Left renal cortex interstitium (tissue), 4 donors: ENCODE measurements at regions not wholly inside any gene's neighbourhood (a gene's known extent, or its start where the extent isn't known, plus 50 kb on each side); places are given as distances from the start of the nearest gene placed in this dataset.
A peak's percentile ranks its signal among the peaks of the same experiment; 100 is the strongest.
"Not testable (repeated sequence)": the region's sequence is repeated elsewhere in the genome, so short reads cannot be mapped to it uniquely, and the experiment has no call there.

ENCODE experiments used
- DNase-seq, 4 donors: peaks; one replicate each; pipeline ENCODE4 v3.0.0-alpha.2; 2013; ENCODE audit warnings: low read depth in 4 of 4, low spot score in 2 of 4, missing footprints in 1 of 4

DNA sequence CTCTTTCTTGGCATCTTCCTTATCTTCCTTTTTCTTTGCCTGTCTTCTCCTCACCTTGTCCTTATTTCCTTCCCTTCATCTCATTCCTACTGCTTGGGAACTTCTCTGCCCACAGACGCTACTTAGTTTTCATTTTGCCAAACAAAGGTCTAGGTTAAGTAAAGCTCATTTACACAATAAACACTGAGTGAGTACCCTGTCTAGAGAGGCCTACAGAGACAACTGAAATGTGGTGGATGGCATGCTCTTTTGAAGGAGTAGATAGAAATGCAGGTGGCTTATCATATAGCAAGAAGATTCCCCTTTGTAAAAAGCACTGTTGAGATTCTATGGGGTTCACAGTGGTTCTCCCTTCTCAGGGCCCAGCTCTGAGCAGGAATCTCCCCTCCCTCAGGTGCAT, 319.0 kb downstream of the CNTN3 start:
- DNase-seq, result no peak

DNA sequence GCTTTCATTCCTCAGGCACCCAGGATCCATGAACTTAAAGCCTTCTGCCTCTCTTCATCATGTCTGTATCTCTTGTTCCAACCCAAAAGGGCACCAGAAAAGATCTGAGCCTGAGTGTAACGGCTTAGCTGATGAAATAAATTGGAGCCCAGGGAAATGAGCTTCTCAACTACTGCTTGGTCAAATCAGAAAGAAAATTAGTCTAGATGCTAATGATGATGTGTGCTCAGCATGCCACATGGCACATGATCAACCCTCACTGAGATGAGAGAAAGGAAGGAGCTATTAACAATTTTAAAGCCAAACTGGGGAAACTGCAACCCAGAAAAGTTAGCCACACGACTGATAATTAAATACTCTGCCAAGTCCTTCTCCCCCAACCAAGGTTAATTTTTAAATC, 325.7 kb downstream of the CNTN3 start:
- no peak for DNase-seq

- no peak for DNase-seq
Measured at GRCh38 chr3:74287557-74287956, 326.9 kb downstream of the CNTN3 start.

DNA sequence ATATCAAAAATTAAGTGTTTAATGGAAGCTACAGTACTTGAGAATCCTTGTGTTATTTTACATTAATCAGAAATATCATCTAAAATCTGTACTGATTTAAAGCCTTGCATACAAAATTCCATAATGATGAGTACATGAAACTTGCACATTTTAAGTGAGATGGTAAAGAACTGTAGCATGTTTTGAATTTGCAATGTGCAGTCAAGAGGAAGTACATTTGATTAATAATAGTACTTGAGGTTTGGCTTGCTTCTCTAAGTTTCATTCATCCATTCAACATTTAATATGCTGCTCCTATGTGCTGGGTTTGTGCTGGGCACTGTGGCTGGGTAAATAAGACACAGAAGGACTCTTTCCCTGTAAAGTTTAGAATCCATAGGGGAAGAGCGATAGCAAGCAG, 332.3 kb downstream of the CNTN3 start:
- DNase-seq, result no peak

DNA sequence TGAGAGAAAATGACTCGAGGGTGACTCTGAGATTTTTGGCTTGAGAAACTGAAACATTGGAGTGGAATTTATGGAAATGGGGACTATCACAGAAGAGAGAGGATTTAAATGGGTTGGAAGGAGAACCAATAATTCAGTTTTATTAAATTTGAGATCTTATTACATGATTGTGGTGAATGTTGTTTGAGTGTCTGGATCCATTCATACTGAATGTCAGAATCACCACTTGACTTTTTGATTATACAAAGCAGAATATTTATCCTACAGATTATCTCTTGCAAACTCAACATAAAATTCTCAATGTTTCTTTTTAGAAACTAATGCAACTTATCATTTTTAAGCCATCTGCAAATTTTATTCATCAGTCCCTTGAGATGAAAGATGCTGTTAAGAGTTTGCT, 332.8 kb downstream of the CNTN3 start:
- no peak for DNase-seq

GRCh38 chr3:74273555-74274402, 340.7 kb downstream of the CNTN3 start:
- DNase-seq, result no peak

GRCh38 chr3:74273091-74273490, 341.4 kb downstream of the CNTN3 start:
- DNase-seq, result peak in 1 of 4 donors; percentile 10

GRCh38 chr3:74271541-74271940, 342.9 kb downstream of the CNTN3 start:
- DNase-seq, result no peak

DNA sequence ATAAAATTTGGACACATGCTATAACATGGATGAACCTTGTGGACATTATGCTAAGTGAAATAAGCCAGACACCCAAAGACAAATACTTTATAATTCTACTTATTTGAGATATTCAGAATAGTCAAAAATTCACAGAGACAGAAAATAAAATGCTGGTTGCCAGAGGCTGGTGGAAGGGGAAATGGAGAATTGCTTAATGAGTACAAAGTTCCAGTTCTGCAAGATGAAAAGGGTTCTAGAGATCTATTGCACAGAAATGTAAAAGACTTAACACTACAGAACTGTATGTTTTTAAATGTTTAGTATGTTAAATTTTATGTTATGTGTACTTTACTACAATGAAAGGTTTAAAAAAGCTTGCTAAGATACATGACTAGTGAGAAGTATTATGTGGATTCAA, 344.8 kb downstream of the CNTN3 start:
- DNase-seq, result no peak

GRCh38 chr3:74268753-74269152, 345.7 kb downstream of the CNTN3 start:
- DNase-seq, result no peak

- peak; percentile 17 to 29 (median 26) for DNase-seq
Measured at GRCh38 chr3:74267588-74268184, 346.8 kb downstream of the CNTN3 start.

DNA sequence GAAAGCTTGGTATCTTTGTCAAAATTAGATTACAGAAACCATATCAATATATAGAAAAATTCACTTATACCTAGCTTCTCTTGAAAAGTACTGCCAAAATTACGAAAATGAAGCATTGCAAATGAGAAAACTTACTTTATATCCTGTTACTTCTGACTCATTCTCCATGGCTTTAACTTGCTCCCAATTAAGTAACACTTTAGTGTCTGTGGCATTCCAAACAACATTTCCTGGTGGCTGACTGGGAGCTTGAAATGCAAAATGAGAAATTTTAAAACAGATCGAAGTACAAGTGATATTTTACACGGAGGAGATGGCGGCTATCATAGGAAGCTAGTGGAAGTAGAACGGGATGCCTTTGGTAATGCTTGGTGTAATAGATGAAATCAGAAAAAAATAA, 347.3 kb downstream of the CNTN3 start:
- DNase-seq, result no peak

GRCh38 chr3:74265069-74265468, 349.4 kb downstream of the CNTN3 start:
- DNase-seq, result no peak

DNA sequence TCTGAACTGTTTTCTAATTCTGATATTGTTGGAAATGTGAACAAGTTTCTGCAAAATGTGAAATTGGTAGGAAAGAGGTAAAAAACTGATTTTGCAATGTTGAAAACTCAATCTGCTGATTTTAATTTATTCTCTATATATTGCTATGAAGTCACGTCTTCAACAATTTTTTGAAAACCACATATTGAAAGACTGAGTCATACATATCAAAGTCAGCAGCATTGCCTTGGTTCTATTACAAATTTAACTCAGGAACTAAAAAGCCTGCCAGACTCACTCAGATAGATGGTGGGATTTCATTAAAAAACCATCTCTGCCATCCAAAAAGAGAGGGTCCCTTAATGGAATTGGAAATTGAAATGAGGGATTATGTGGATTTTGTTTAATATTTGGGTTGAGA, 351.4 kb downstream of the CNTN3 start:
- no peak for DNase-seq

- no peak for DNase-seq
Measured at GRCh38 chr3:74233091-74233490, 381.4 kb downstream of the CNTN3 start.

GRCh38 chr3:74217467-74217866, 397.0 kb downstream of the CNTN3 start:
- no peak for DNase-seq

- DNase-seq, result no peak
Measured at GRCh38 chr3:74214286-74214685, 400.2 kb downstream of the CNTN3 start.

DNA sequence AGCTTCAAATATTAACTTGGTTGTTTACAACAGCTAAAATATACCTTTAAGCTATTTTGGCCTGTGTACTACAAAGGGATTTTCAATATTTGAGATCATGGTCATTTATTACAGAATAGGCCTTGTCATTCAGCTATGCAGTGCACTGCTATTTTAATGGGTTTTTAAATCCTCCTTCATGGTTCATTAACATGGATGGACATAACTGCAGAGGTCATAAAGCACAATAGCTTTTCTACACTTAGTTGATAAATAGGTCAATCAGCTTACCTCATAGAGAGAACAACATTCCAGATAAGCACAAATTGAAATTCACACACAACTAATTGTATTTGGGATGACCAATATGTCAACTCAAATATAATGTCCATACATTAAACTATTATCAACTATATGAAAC, 403.7 kb downstream of the CNTN3 start:
- DNase-seq, result no peak

DNA sequence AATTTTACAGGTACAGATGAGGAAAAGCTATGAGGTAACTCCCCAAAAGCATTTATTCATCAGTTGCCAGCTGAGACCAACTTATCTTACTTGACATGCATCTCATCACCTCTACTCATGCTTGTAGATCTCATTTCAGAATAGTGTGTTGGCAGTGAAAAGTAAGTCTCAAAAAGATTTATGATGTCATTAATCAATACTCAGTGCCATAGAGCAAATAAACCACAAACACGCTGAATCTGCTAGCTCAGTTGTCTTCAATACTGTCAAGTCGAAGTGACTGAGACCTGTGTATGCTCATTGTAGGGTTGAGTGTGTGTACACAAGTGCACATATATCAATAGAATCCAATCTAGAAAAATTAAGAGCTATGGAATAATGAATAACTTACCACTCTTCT, 413.5 kb downstream of the CNTN3 start:
- no peak for DNase-seq

GRCh38 chr3:74178664-74179063, 435.8 kb downstream of the CNTN3 start:
- DNase-seq, result not testable (repeated sequence)

- no peak for DNase-seq
Measured at GRCh38 chr3:74173090-74173489, 441.4 kb downstream of the CNTN3 start.

DNA sequence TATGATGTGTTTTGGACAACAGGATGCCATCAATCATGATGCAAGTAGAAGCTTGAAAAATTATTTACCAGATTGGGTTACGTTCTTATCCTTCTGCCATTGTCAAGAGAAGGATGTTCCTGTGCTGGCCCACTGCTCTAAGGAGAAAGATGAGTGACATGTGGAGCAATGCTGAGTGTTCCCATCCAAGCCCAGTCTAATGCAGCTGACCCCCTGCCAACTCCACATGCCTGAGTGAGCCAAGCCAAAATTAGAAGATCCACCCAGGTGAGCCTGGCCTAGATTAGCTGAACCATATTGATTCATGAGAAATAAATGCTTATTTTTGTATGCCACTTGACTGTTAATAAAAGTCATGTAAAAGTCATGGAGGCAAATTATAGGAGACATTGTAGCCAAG, 446.5 kb downstream of the CNTN3 start:
- DNase-seq, result no peak
